ENCODE measurements at regions not wholly inside any gene's neighbourhood (a gene's known extent, or its start where the extent isn't known, plus 50 kb on each side); places are given as distances from the start of the nearest gene placed in this dataset.

- H3K27ac Mint-ChIP-seq, result no peak overlapping the region
- no peaks in the 10 kb centered on the region for H3K36me3 Mint-ChIP-seq
- TF ChIP-seq, protein P1, sequence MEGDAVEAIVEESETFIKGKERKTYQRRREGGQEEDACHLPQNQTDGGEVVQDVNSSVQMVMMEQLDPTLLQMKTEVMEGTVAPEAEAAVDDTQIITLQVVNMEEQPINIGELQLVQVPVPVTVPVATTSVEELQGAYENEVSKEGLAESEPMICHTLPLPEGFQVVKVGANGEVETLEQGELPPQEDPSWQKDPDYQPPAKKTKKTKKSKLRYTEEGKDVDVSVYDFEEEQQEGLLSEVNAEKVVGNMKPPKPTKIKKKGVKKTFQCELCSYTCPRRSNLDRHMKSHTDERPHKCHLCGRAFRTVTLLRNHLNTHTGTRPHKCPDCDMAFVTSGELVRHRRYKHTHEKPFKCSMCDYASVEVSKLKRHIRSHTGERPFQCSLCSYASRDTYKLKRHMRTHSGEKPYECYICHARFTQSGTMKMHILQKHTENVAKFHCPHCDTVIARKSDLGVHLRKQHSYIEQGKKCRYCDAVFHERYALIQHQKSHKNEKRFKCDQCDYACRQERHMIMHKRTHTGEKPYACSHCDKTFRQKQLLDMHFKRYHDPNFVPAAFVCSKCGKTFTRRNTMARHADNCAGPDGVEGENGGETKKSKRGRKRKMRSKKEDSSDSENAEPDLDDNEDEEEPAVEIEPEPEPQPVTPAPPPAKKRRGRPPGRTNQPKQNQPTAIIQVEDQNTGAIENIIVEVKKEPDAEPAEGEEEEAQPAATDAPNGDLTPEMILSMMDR (IDR thresholded peaks at IDR 0.05; ENCODE audit: unreplicated experiment), result no peak
- H3K4me1 Mint-ChIP-seq, result no peaks in the 10 kb centered on the region
- H3K9me3 Mint-ChIP-seq, result no peaks in the 10 kb centered on the region
- no peak overlapping the region for H3K4me3 Mint-ChIP-seq
- DNase-seq (ENCODE audit: low spot score in 2 of 2, unreplicated experiment in 2 of 2), result no peak
- H3K27me3 Mint-ChIP-seq (ENCODE audit: low read depth), result peaks cover 8% of the 10 kb centered on the region
Observed at GRCh38 chr20:55592866-55593265, 412.5 kb downstream of the CBLN4 start.

GRCh38 chr20:55586610-55587009 is 418.7 kb downstream of the CBLN4 start:
- H3K9me3 Mint-ChIP-seq, result no peaks in the 10 kb centered on the region
- no peaks in the 10 kb centered on the region for H3K4me1 Mint-ChIP-seq
- no peak overlapping the region for H3K4me3 Mint-ChIP-seq
- TF ChIP-seq, protein P1 (IDR thresholded peaks at IDR 0.05; ENCODE audit: unreplicated experiment), result no peak
- H3K27ac Mint-ChIP-seq, result no peak overlapping the region
- DNase-seq (ENCODE audit: low spot score in 2 of 2, unreplicated experiment in 2 of 2), result no peak
- H3K36me3 Mint-ChIP-seq, result no peaks in the 10 kb centered on the region
- H3K27me3 Mint-ChIP-seq (ENCODE audit: low read depth), result peaks cover 5% of the 10 kb centered on the region

DNA sequence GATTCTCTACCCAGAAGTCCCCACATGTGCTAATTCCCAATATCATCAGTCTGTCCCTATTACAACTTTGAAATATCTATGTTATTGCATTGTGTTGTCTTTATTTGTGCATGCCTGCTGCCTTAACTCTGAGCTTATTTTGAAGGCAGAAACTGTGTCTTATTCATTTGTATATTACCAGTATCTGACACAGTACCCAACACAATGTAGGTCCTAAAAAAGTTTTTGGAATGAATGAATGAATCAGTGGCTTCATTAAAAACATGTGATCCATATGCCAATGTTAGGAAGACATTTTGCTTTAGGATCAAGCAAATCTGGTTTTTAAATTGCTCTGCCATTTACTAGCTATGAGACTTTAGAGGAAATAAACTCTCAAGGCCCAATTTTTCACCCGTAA is 420.4 kb downstream of the CBLN4 start:
- no peak for DNase-seq (ENCODE audit: low spot score in 2 of 2, unreplicated experiment in 2 of 2)
- TF ChIP-seq, protein P1 (IDR thresholded peaks at IDR 0.05; ENCODE audit: unreplicated experiment), result no peak
- H3K4me3 Mint-ChIP-seq, result no peak overlapping the region
- peaks cover 2% of the 10 kb centered on the region for H3K27me3 Mint-ChIP-seq (ENCODE audit: low read depth)
- no peaks in the 10 kb centered on the region for H3K4me1 Mint-ChIP-seq
- H3K27ac Mint-ChIP-seq, result no peak overlapping the region
- H3K9me3 Mint-ChIP-seq, result no peaks in the 10 kb centered on the region
- no peaks in the 10 kb centered on the region for H3K36me3 Mint-ChIP-seq

- Mint-ChIP-seq H3K27ac (no peak overlapping the region), H3K4me1 (no peaks in the 10 kb centered on the region), H3K9me3 (no peaks in the 10 kb centered on the region), H3K4me3 (no peak overlapping the region), H3K27me3 (ENCODE audit: low read depth) (no peaks in the 10 kb centered on the region), H3K36me3 (no peaks in the 10 kb centered on the region)
- no peak for DNase-seq (ENCODE audit: low spot score in 2 of 2, unreplicated experiment in 2 of 2)
- TF ChIP-seq, protein P1 (IDR thresholded peaks at IDR 0.05; ENCODE audit: unreplicated experiment), result no peak
Observed at GRCh38 chr20:55584307-55584706, 421.0 kb downstream of the CBLN4 start.

GRCh38 chr20:55583036-55583435 is 422.3 kb downstream of the CBLN4 start:
- Mint-ChIP-seq H3K27me3 (ENCODE audit: low read depth) (no peaks in the 10 kb centered on the region), H3K4me1 (no peaks in the 10 kb centered on the region), H3K27ac (no peak overlapping the region), H3K4me3 (no peak overlapping the region), H3K9me3 (no peaks in the 10 kb centered on the region), H3K36me3 (no peaks in the 10 kb centered on the region)
- no peak for DNase-seq (ENCODE audit: low spot score in 2 of 2, unreplicated experiment in 2 of 2)
- TF ChIP-seq, protein P1 (IDR thresholded peaks at IDR 0.05; ENCODE audit: unreplicated experiment), result no peak

DNA sequence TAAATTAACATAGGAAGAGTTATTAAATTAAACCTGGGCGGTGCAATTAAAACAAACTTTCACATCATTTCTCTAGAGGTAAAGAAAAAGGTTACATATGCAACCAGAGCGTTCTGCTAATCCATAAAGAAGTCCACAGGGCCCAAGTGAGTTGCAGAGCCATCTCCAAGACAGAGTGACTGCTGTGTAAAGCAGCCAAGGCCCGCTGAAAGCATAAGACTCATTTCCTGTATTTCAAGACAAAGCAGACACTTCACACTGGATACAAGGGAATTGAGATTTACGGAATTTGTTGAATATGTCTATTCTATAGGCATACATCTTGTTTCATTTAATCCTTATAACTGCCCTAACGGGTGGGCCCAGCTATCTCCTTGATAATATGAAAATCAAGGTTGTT is 422.8 kb downstream of the CBLN4 start:
- Mint-ChIP-seq H3K4me1 (no peaks in the 10 kb centered on the region), H3K4me3 (no peak overlapping the region), H3K27me3 (ENCODE audit: low read depth) (no peaks in the 10 kb centered on the region), H3K9me3 (no peaks in the 10 kb centered on the region), H3K27ac (no peak overlapping the region), H3K36me3 (no peaks in the 10 kb centered on the region)
- DNase-seq (ENCODE audit: low spot score in 2 of 2, unreplicated experiment in 2 of 2), result no peak
- TF ChIP-seq, protein P1 (IDR thresholded peaks at IDR 0.05; ENCODE audit: unreplicated experiment), result no peak

Measured in mesothelial cell of epicardium (in vitro differentiated cells).